Neural cell (in vitro differentiated cells): ENCODE measurements at regions not wholly inside any gene's neighbourhood (a gene's known extent, or its start where the extent isn't known, plus 50 kb on each side); places are given as distances from the start of the nearest gene placed in this dataset.

Experiments used
- H2AFZ ChIP-seq: fragments of 200-600, 300-800 bp; sonication (generic), shearing (Covaris generic); 2 replicates; pipeline ENCODE4 v1.6.0; 2014; ENCODE audit warnings: low read depth, mild to moderate bottlenecking, antibody characterized with exemption, low read length, moderate library complexity
- H3F3A ChIP-seq: fragments of 200-600 bp; shearing (Covaris generic); 2 replicates; pipeline ENCODE4 v1.6.1; 2016; ENCODE audit warnings: mild to moderate bottlenecking, moderate library complexity, mixed read lengths, antibody characterized with exemption, low read length; ENCODE audit not compliant: insufficient read depth, poor library complexity, severe bottlenecking
- H3K27ac ChIP-seq: fragments of 200-600, 300-800 bp; sonication (generic), shearing (Covaris generic); 2 replicates; pipeline ENCODE4 v1.5.1; 2014; ENCODE audit warnings: mild to moderate bottlenecking, low read length, moderate library complexity
- H3K27me3 ChIP-seq: fragments of 300-800, 200-600 bp; sonication (generic), shearing (Covaris generic); 2 replicates; pipeline ENCODE4 v1.6.0; 2014; ENCODE audit warnings: mild to moderate bottlenecking, low read depth, low read length, moderate library complexity; ENCODE audit not compliant: insufficient read depth
- H3K36me3 ChIP-seq: fragments of 300-800, 200-600 bp; sonication (generic), shearing (Covaris generic); 2 replicates; pipeline ENCODE4 v1.5.1; 2014; ENCODE audit warnings: mild to moderate bottlenecking, antibody characterized with exemption, low read length, moderate library complexity; ENCODE audit not compliant: insufficient read depth
- H3K4me2 ChIP-seq: fragments of 300-800, 200-600 bp; sonication (generic), shearing (Covaris generic); 2 replicates; pipeline ENCODE4 v1.6.0; 2014; ENCODE audit warnings: mild to moderate bottlenecking, low read length
- H3K4me3 ChIP-seq: fragments of 300-800, 200-600 bp; sonication (generic), shearing (Covaris generic); 2 replicates; pipeline ENCODE4 v1.5.1; 2014; ENCODE audit warnings: mild to moderate bottlenecking, low read length, moderate library complexity
- H3K79me2 ChIP-seq: fragments of 200-600 bp; shearing (Covaris generic); replicated peaks from 2 replicates; pipeline ENCODE4 v1.6.0; 2014; ENCODE audit warnings: mild to moderate bottlenecking, low read length, moderate library complexity; ENCODE audit not compliant: insufficient read depth
- H3K9ac ChIP-seq: fragments of 300-800, 200-600 bp; sonication (generic), shearing (Covaris generic); 2 replicates; pipeline ENCODE4 v1.6.1; 2016; ENCODE audit warnings: mild to moderate bottlenecking, low read length, mixed read lengths
- H3K9me2 ChIP-seq: fragments of 200-600 bp; shearing (Covaris generic); 2 replicates; pipeline ENCODE4 v1.6.1; 2016; ENCODE audit warnings: mild to moderate bottlenecking, low read length, mixed read lengths; ENCODE audit not compliant: insufficient read depth
- H3K9me3 ChIP-seq: fragments of 200-600, 300-800 bp; sonication (generic), shearing (Covaris generic); 2 replicates; pipeline ENCODE4 v1.6.1; 2016; ENCODE audit warnings: mild to moderate bottlenecking, mixed run types, low read length, moderate library complexity, mixed read lengths
- H4K20me1 ChIP-seq: fragments of 200-600 bp; shearing (Covaris generic); 2 replicates; pipeline ENCODE4 v1.6.1; 2016; ENCODE audit warnings: mild to moderate bottlenecking, mixed run types; ENCODE audit not compliant: insufficient read depth
- EP300 ChIP-seq: fragments of 450-650 bp; conservative IDR thresholded peaks from 2 replicates; pipeline ENCODE4 v1.6.1; 2014; ENCODE audit warnings: antibody characterized with exemption, mild to moderate bottlenecking, moderate library complexity; ENCODE audit not compliant: poor library complexity, severe bottlenecking
- EZH2 ChIP-seq: fragments of 200-600, 300-800 bp; shearing (Covaris generic), sonication (generic); IDR thresholded peaks from 2 replicates; pipeline ENCODE4 v1.6.1; 2014; ENCODE audit warnings: antibody characterized with exemption, low read length, borderline replicate concordance, mild to moderate bottlenecking; ENCODE audit not compliant: insufficient read depth, poor library complexity, severe bottlenecking
- MXI1 ChIP-seq: fragments of 450-650 bp; conservative IDR thresholded peaks from 2 replicates; pipeline ENCODE4 v1.6.1; 2014; ENCODE audit warnings: antibody characterized with exemption, mild to moderate bottlenecking; ENCODE audit not compliant: poor library complexity, severe bottlenecking
- POLR2AphosphoS5 ChIP-seq: IDR thresholded peaks from 2 replicates; pipeline ENCODE4 v1.6.1; 2012
- RAD21 ChIP-seq: fragments of 450-650 bp; conservative IDR thresholded peaks from 2 replicates; pipeline ENCODE4 v1.6.1; 2014; ENCODE audit warnings: antibody characterized with exemption, mild to moderate bottlenecking, moderate library complexity
- REST ChIP-seq: IDR thresholded peaks from 2 replicates; pipeline ENCODE4 v1.6.1; 2012; ENCODE audit warnings: borderline replicate concordance
- SMC3 ChIP-seq: fragments of 450-650 bp; conservative IDR thresholded peaks from 2 replicates; pipeline ENCODE4 v1.6.1; 2014; ENCODE audit warnings: antibody characterized with exemption, mild to moderate bottlenecking, moderate library complexity; ENCODE audit not compliant: poor library complexity
- TAF1 ChIP-seq: IDR thresholded peaks from 2 replicates; pipeline ENCODE4 v1.6.1; 2012; ENCODE audit warnings: low read depth
- TF ChIP-seq, protein P1 (sequence below): fragments of 450-650 bp; IDR thresholded peaks from 2 replicates; pipeline ENCODE4 v1.5.1; 2014; ENCODE audit warnings: antibody characterized with exemption, mild to moderate bottlenecking, moderate library complexity; ENCODE audit not compliant: poor library complexity, severe bottlenecking

DNA sequence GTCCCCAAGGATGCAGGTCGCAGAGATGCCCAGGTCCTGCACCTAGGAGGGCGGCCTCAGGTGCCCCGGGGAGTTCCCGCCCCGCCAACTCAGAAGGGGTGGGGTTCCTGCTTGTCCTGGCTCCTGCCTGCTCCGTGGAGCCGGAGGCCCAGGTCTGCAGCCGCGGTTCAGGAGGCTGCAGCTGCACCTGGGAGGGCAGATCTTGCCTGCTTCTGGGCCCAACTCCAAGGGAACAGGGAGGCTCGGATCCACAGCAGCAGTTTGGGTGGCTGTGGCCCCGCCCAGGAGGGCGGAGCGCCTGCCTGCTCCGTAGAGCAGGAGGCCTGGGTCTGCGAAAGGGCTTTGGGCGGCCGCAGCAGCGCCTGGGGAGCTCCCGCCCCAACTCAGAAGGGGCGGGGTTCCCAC, 108.2 kb upstream of the EGR2 start:
- Histone ChIP-seq H3K36me3 (no peaks in the 10 kb centered on the region), H3K9ac (no peak overlapping the region), H3F3A (no peaks in the 10 kb centered on the region), H3K9me2 (no peaks in the 10 kb centered on the region), H4K20me1 (no peaks in the 10 kb centered on the region), H2AFZ (no peak overlapping the region), H3K9me3 (no peaks in the 10 kb centered on the region), H3K4me3 (no peak overlapping the region), H3K27ac (no peak overlapping the region), H3K79me2 (no peaks in the 10 kb centered on the region), H3K27me3 (no peaks in the 10 kb centered on the region), H3K4me2 (no peak overlapping the region)
- TF ChIP-seq EZH2: no peak
- TF ChIP-seq TAF1: no peak
- TF ChIP-seq MXI1: no peak
- TF ChIP-seq SMC3: no peak
- no peak for TF ChIP-seq POLR2AphosphoS5
- TF ChIP-seq, protein P1, sequence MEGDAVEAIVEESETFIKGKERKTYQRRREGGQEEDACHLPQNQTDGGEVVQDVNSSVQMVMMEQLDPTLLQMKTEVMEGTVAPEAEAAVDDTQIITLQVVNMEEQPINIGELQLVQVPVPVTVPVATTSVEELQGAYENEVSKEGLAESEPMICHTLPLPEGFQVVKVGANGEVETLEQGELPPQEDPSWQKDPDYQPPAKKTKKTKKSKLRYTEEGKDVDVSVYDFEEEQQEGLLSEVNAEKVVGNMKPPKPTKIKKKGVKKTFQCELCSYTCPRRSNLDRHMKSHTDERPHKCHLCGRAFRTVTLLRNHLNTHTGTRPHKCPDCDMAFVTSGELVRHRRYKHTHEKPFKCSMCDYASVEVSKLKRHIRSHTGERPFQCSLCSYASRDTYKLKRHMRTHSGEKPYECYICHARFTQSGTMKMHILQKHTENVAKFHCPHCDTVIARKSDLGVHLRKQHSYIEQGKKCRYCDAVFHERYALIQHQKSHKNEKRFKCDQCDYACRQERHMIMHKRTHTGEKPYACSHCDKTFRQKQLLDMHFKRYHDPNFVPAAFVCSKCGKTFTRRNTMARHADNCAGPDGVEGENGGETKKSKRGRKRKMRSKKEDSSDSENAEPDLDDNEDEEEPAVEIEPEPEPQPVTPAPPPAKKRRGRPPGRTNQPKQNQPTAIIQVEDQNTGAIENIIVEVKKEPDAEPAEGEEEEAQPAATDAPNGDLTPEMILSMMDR: no peak

GRCh38 chr10:62919776-62920175, 103.6 kb upstream of the EGR2 start:
- no peaks in the 10 kb centered on the region for H3K79me2 ChIP-seq
- H3K4me3 ChIP-seq: no peak overlapping the region
- no peaks in the 10 kb centered on the region for H3K9me3 ChIP-seq
- no peaks in the 10 kb centered on the region for H4K20me1 ChIP-seq
- H3F3A ChIP-seq: no peaks in the 10 kb centered on the region
- H2AFZ ChIP-seq: no peak overlapping the region
- TF ChIP-seq REST (no peak), EZH2 (no peak), SMC3 (no peak), MXI1 (no peak), EP300 (no peak), POLR2AphosphoS5 (no peak), RAD21 (no peak), TAF1 (no peak)
- TF ChIP-seq, protein P1: no peak
- no peaks in the 10 kb centered on the region for H3K36me3 ChIP-seq
- no peak overlapping the region for H3K4me2 ChIP-seq
- H3K9ac ChIP-seq: no peak overlapping the region
- H3K9me2 ChIP-seq: no peaks in the 10 kb centered on the region
- H3K27me3 ChIP-seq: no peaks in the 10 kb centered on the region
- no peak overlapping the region for H3K27ac ChIP-seq
